ENCODE measurements at regions not wholly inside any gene's neighbourhood (a gene's known extent, or its start where the extent isn't known, plus 50 kb on each side); places are given as distances from the start of the nearest gene placed in this dataset.
A peak's percentile ranks its signal among the peaks of the same experiment; 100 is the strongest.
"Not testable (repeated sequence)": the region's sequence is repeated elsewhere in the genome, so short reads cannot be mapped to it uniquely, and the experiment has no call there.

- no peak for DNase-seq (ENCODE audit: low spot score)
Measured at GRCh38 chr2:39874236-39874635, 95.2 kb upstream of the THUMPD2 start.

- no peak for DNase-seq (ENCODE audit: low spot score)
Measured at GRCh38 chr2:39873586-39873985, 94.5 kb upstream of the THUMPD2 start.

- DNase-seq (ENCODE audit: low spot score): no peak
Measured at GRCh38 chr2:39872748-39873147, 93.7 kb upstream of the THUMPD2 start.

GRCh38 chr2:39871291-39871761, 92.3 kb upstream of the THUMPD2 start:
- peak; percentile 25 for DNase-seq (ENCODE audit: low spot score)

- no peak for DNase-seq (ENCODE audit: low spot score)
Measured at GRCh38 chr2:39870871-39871270, 91.8 kb upstream of the THUMPD2 start.

- no peak for DNase-seq (ENCODE audit: low spot score)
Measured at GRCh38 chr2:39867268-39867667, 88.2 kb upstream of the THUMPD2 start.

- no peak for DNase-seq (ENCODE audit: low spot score)
Measured at GRCh38 chr2:39865751-39866150, 86.7 kb upstream of the THUMPD2 start.

GRCh38 chr2:39863672-39864071, 84.6 kb upstream of the THUMPD2 start:
- not testable (repeated sequence) for DNase-seq (ENCODE audit: low spot score)

- DNase-seq (ENCODE audit: low spot score): no peak
Measured at GRCh38 chr2:39860538-39860937, 81.5 kb upstream of the THUMPD2 start.

GRCh38 chr2:39858677-39859076, 79.6 kb upstream of the THUMPD2 start:
- DNase-seq (ENCODE audit: low spot score): no peak

GRCh38 chr2:39855856-39856255, 76.8 kb upstream of the THUMPD2 start:
- no peak for DNase-seq (ENCODE audit: low spot score)

GRCh38 chr2:39854771-39855170, 75.7 kb upstream of the THUMPD2 start:
- no peak for DNase-seq (ENCODE audit: low spot score)

- DNase-seq (ENCODE audit: low spot score): no peak
Measured at GRCh38 chr2:39852831-39853230, 73.8 kb upstream of the THUMPD2 start.

GRCh38 chr2:39851651-39852110, 72.6 kb upstream of the THUMPD2 start:
- peak; percentile 15 for DNase-seq (ENCODE audit: low spot score)

GRCh38 chr2:39851251-39851650, 72.2 kb upstream of the THUMPD2 start:
- peak; percentile 12 for DNase-seq (ENCODE audit: low spot score)

GRCh38 chr2:39849982-39850526, 71.0 kb upstream of the THUMPD2 start:
- DNase-seq (ENCODE audit: low spot score): no peak

- DNase-seq (ENCODE audit: low spot score): no peak
Measured at GRCh38 chr2:39849064-39849463, 70.0 kb upstream of the THUMPD2 start.

- no peak for DNase-seq (ENCODE audit: low spot score)
Measured at GRCh38 chr2:39845460-39846146, 66.5 kb upstream of the THUMPD2 start.

- DNase-seq (ENCODE audit: low spot score): no peak
Measured at GRCh38 chr2:39839261-39839848, 60.3 kb upstream of the THUMPD2 start.

GRCh38 chr2:39838589-39838988, 59.5 kb upstream of the THUMPD2 start:
- DNase-seq (ENCODE audit: low spot score): no peak

GRCh38 chr2:39837856-39838453, 58.9 kb upstream of the THUMPD2 start:
- no peak for DNase-seq (ENCODE audit: low spot score)

GRCh38 chr2:39836638-39837037, 57.6 kb upstream of the THUMPD2 start:
- DNase-seq (ENCODE audit: low spot score): no peak

GRCh38 chr2:39834426-39834825, 55.4 kb upstream of the THUMPD2 start:
- no peak for DNase-seq (ENCODE audit: low spot score)
